BLaER1 (cell line): ENCODE measurements at regions not wholly inside any gene's neighbourhood (a gene's known extent, or its start where the extent isn't known, plus 50 kb on each side); places are given as distances from the start of the nearest gene placed in this dataset.

Experiments used
- H3K27ac ChIP-seq: shearing (Covaris generic); formaldehyde crosslinking; 2 replicates; pipeline ENCODE4 v1.8.1; 2022
- H3K27me3 ChIP-seq: shearing (Covaris generic); formaldehyde crosslinking; 2 replicates; pipeline ENCODE4 v1.8.1; 2022
- H3K36me3 ChIP-seq: shearing (Covaris generic); formaldehyde crosslinking; 2 replicates; pipeline ENCODE4 v1.8.1; 2022
- H3K4me1 ChIP-seq: shearing (Covaris generic); formaldehyde crosslinking; 2 replicates; pipeline ENCODE4 v1.8.1; 2022
- H3K4me2 ChIP-seq: shearing (Covaris generic); formaldehyde crosslinking; 2 replicates; pipeline ENCODE4 v1.8.1; 2022
- H3K4me3 ChIP-seq: shearing (Covaris generic); formaldehyde crosslinking; 2 replicates; pipeline ENCODE4 v1.8.1; 2022
- H3K9ac ChIP-seq: shearing (Covaris generic); formaldehyde crosslinking; 2 replicates; pipeline ENCODE4 v1.8.1; 2022
- H3K9me3 ChIP-seq: shearing (Covaris generic); formaldehyde crosslinking; 2 replicates; pipeline ENCODE4 v1.8.1; 2022
- H4K20me1 ChIP-seq: shearing (Covaris generic); formaldehyde crosslinking; 2 replicates; pipeline ENCODE4 v1.8.1; 2022
- Cebpa-rat ChIP-seq: shearing (Covaris generic); IDR thresholded peaks from 2 replicates; pipeline ENCODE4 v1.8.1; 2022

DNA sequence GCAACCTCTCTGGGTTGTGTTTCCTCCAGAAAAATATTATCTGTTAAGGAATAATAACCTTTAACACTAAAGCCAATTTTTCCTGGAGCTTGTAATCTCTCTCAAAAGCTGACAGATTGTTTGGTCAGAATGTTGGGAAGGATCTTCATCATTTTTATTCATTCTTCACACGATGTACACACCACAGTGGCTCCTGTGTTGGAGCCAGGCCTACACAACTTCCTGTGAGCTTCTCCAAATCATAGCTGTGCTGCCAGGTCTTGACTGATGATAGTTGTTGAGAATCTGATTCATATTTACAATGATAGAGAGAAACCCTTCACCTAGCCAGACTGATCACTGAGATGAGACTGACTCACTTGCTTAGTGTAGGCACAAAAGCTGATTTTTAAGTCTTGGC lies 151.0 kb upstream of the ROBO2 start:
- Histone ChIP-seq H3K4me3 (no peak overlapping the region), H3K36me3 (no peaks in the 10 kb centered on the region)
- TF ChIP-seq Cebpa-rat, result no peak

DNA sequence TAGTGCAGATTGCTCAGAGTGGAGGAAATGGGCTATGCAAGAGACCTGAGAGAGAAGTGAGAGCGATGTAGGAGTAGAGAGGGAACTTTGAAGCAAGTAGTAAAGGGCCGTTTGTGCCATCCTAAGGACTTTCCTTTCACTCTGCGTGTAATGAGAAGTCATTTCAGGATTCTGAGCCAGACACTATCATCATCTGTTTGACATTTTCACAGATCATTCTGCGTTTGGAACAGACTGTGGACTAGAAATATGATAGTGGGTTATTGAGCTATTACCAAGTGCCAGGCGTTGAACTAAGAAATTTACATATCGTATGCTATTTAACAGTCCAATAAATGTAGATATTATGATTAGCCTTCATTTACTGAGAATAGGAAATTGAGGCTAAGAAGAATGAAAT lies 150.0 kb upstream of the ROBO2 start:
- Histone ChIP-seq H3K36me3 (no peaks in the 10 kb centered on the region), H3K9ac (no peak overlapping the region), H4K20me1 (no peaks in the 10 kb centered on the region), H3K27ac (no peak overlapping the region), H3K4me1 (no peaks in the 10 kb centered on the region), H3K9me3 (no peaks in the 10 kb centered on the region), H3K27me3 (no peaks in the 10 kb centered on the region), H3K4me3 (no peak overlapping the region), H3K4me2 (no peak overlapping the region)
- TF ChIP-seq Cebpa-rat, result no peak

More for the DNA sequence above, 151.0 kb upstream of the ROBO2 start:
- no peaks in the 10 kb centered on the region for H3K4me1 ChIP-seq
- H4K20me1 ChIP-seq, result no peaks in the 10 kb centered on the region
- no peaks in the 10 kb centered on the region for H3K9me3 ChIP-seq
- H3K9ac ChIP-seq, result no peak overlapping the region
- H3K4me2 ChIP-seq, result no peak overlapping the region
- H3K27ac ChIP-seq, result no peak overlapping the region
- no peaks in the 10 kb centered on the region for H3K27me3 ChIP-seq

DNA sequence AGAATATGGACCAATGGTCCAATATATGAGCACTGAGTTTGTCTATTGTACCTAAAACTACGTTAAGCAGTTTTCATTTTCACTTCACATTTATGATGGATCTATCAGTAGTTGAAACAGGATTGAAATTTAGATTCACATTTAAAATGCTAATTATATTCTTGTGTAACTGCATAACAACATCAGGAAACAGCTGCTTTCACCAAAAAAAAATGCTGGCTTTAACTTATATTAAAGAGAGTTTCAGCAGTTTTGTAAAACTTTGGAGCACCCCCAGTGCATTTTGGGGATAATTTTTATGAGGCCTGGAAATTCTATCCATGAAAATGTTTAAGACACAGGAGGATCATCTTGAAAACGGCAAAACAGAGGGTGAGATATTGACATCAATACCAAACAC lies 142.8 kb upstream of the ROBO2 start:
- no peak overlapping the region for H3K27ac ChIP-seq
- no peaks in the 10 kb centered on the region for H3K27me3 ChIP-seq
- no peak overlapping the region for H3K9ac ChIP-seq
- no peaks in the 10 kb centered on the region for H3K4me1 ChIP-seq
- H3K4me2 ChIP-seq, result no peak overlapping the region
- no peaks in the 10 kb centered on the region for H3K9me3 ChIP-seq
- H3K36me3 ChIP-seq, result no peaks in the 10 kb centered on the region
- H4K20me1 ChIP-seq, result no peaks in the 10 kb centered on the region
- TF ChIP-seq Cebpa-rat, result no peak
- no peak overlapping the region for H3K4me3 ChIP-seq

DNA sequence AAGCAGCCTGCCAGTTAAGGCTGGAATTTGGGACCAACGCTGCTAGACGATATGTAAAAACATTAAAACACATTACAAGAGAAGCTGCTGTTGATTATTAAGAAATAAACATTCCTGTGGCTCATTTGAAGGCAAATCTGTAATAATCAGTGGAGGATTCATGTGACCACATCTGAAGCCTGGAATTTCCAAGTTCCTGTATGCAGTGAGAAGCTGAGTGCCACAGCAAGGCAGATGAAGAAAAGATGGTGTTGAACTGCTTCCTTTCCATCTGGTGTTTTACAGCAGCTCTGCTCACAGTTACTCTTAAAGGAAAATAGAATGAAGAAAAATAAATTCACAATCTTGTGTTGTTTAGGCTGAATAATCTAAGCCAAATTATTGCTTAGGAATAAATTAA lies 139.3 kb upstream of the ROBO2 start:
- Histone ChIP-seq H3K27ac (no peak overlapping the region), H3K36me3 (no peaks in the 10 kb centered on the region), H4K20me1 (no peaks in the 10 kb centered on the region), H3K4me3 (no peak overlapping the region), H3K9me3 (no peaks in the 10 kb centered on the region), H3K27me3 (no peaks in the 10 kb centered on the region), H3K9ac (no peak overlapping the region), H3K4me2 (no peak overlapping the region), H3K4me1 (no peaks in the 10 kb centered on the region)
- no peak for TF ChIP-seq Cebpa-rat

DNA sequence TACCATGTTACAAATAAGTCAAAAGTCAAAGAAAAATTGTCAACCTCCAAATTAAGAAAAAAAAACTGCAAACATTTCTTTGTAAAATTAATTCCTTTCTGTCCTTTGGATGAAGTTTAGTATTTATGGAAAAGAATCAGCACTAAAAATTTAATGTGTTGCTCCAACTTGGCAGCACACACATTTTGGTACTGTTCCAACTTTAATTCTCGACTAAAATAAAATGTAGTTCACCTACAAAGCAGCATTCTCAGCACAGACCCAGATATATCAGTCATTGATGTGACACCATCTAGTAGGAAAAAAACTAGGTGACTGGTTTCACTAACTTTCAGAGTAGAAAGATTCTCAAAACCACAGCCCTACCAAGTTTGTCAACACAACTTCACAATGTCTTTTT lies 131.7 kb upstream of the ROBO2 start:
- H3K4me1 ChIP-seq, result no peaks in the 10 kb centered on the region
- H3K27ac ChIP-seq, result no peak overlapping the region
- no peaks in the 10 kb centered on the region for H3K36me3 ChIP-seq

DNA sequence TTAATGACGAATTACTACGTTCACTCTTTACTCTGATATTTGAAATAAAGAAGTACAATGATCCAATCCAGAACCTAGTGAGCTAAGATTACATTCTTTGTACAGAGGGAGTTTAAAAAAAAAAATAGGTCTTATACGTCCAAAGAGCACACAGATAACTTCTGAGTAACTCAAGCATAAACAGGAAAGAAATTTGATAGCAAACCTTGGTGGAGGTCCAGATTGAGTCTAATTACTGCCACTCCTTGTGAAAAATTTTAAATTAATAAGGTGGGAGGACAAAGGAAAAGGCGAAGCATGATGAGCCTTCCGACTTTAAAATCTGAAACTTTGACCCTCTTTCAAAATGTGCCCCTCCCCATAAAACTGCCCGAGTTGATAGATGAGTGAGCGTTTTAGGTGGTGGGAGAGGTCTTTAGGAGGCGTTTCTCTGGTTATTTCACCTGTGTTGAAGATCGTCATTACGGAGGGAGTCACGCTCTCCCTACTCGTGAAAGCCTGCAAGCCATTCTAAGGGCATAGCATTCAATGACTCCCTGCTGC lies 127.0 kb upstream of the ROBO2 start:
- no peaks in the 10 kb centered on the region for H4K20me1 ChIP-seq
- no peaks in the 10 kb centered on the region for H3K4me1 ChIP-seq
- no peak overlapping the region for H3K27ac ChIP-seq
- no peaks in the 10 kb centered on the region for H3K9me3 ChIP-seq
- H3K9ac ChIP-seq, result no peak overlapping the region
- H3K27me3 ChIP-seq, result no peaks in the 10 kb centered on the region
- TF ChIP-seq Cebpa-rat, result no peak
- no peak overlapping the region for H3K4me2 ChIP-seq
- no peaks in the 10 kb centered on the region for H3K36me3 ChIP-seq
- H3K4me3 ChIP-seq, result no peak overlapping the region

More for the DNA sequence above, 131.7 kb upstream of the ROBO2 start:
- H3K4me3 ChIP-seq, result no peak overlapping the region
- no peaks in the 10 kb centered on the region for H4K20me1 ChIP-seq
- no peak for TF ChIP-seq Cebpa-rat
- H3K4me2 ChIP-seq, result no peak overlapping the region
- no peaks in the 10 kb centered on the region for H3K27me3 ChIP-seq
- H3K9ac ChIP-seq, result no peak overlapping the region
- H3K9me3 ChIP-seq, result no peaks in the 10 kb centered on the region

DNA sequence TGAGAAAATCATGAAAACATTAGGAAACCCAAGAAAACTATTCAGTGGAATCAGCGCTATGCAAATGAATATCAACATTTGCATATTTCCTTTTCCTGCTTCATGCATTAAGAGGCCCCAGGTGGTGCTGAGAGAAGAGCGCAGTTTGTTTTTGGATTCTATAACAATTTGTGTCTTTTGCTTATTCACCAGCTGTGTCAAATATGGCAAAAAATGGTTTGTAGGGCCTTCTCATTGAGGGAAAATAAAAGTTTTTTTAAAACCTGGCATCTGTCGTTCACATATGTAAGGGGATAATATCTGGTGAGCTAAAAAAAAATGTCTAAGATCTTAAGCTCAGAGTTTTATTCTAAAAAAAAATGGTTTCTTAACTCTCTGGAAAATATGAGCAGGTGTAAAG lies 122.5 kb upstream of the ROBO2 start:
- no peak for TF ChIP-seq Cebpa-rat
- H3K9ac ChIP-seq, result no peak overlapping the region
- no peak overlapping the region for H3K4me2 ChIP-seq
- H3K4me3 ChIP-seq, result no peak overlapping the region
- no peak overlapping the region for H3K27ac ChIP-seq
- H3K4me1 ChIP-seq, result no peaks in the 10 kb centered on the region
- H4K20me1 ChIP-seq, result no peaks in the 10 kb centered on the region
- no peaks in the 10 kb centered on the region for H3K9me3 ChIP-seq
- no peaks in the 10 kb centered on the region for H3K27me3 ChIP-seq
- H3K36me3 ChIP-seq, result no peaks in the 10 kb centered on the region

DNA sequence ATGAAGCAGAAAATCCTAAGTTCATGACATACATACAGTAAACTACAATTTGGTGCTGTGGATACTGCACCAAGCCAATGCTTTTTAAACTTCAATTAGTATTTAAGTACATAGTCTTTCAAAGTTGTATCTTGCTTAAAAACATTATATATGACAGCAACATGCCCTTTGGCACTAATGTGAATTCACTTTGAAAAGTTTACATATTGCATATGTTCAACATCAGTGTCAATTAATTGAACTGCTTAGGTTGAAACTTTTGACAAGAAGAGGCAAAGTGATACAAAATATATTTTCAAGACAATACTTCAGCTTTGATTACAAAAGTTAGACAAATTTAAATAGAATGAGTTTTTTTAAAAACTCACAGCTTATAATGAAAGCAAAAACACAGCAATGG lies 119.4 kb upstream of the ROBO2 start:
- no peaks in the 10 kb centered on the region for H3K36me3 ChIP-seq
- TF ChIP-seq Cebpa-rat, result no peak
- H3K9me3 ChIP-seq, result no peaks in the 10 kb centered on the region
- no peak overlapping the region for H3K9ac ChIP-seq
- no peaks in the 10 kb centered on the region for H4K20me1 ChIP-seq
- no peak overlapping the region for H3K4me2 ChIP-seq
- H3K27me3 ChIP-seq, result no peaks in the 10 kb centered on the region
- no peaks in the 10 kb centered on the region for H3K4me1 ChIP-seq
- H3K27ac ChIP-seq, result no peak overlapping the region
- no peak overlapping the region for H3K4me3 ChIP-seq

DNA sequence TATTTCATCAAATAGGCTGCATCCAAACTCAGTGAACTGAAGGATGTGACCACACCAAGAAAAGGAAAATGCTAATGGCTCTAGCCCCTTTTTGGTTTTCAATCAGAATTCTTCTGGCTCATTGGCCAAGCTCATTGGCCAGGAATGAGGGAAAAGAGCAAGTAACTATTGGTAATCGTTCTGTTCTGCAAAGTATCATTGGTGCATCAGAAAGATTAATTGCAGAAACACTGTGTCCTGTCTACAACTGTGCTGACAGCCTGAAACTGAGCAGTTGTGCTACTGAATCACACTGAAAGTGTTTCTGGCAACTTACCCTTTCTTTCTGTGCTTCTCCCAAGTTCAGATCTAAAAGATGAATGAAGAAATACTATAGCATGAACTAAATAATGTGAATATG lies 116.4 kb upstream of the ROBO2 start:
- Histone ChIP-seq H3K9ac (no peak overlapping the region), H3K27me3 (no peaks in the 10 kb centered on the region), H3K9me3 (no peaks in the 10 kb centered on the region), H4K20me1 (no peaks in the 10 kb centered on the region), H3K27ac (no peak overlapping the region), H3K4me1 (no peaks in the 10 kb centered on the region), H3K4me3 (no peak overlapping the region), H3K36me3 (no peaks in the 10 kb centered on the region), H3K4me2 (no peak overlapping the region)
- TF ChIP-seq Cebpa-rat, result no peak

DNA sequence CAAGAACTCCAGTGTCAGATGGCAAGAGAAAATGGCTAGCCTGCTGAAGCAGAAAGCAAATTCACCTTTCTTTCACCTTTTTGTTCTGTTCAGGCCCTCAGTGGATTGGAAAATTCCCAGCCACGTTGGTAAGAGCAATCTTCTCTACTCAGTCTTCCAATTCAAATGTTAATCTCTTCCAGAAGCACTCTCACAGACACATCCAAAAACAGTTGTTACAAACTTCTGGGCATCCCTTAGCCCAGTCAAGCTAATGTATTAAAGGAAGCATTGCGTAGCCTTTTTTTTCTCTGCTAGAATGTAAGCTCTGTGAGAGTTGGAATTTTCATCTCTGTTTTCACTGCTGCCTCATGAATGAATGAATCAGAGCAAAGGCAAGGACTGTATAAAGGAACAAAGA lies 109.2 kb upstream of the ROBO2 start:
- Histone ChIP-seq H3K9me3 (no peaks in the 10 kb centered on the region), H4K20me1 (no peaks in the 10 kb centered on the region), H3K36me3 (no peaks in the 10 kb centered on the region), H3K27ac (no peak overlapping the region), H3K27me3 (no peaks in the 10 kb centered on the region), H3K9ac (no peak overlapping the region), H3K4me2 (no peak overlapping the region), H3K4me1 (no peaks in the 10 kb centered on the region), H3K4me3 (no peak overlapping the region)
- no peak for TF ChIP-seq Cebpa-rat

DNA sequence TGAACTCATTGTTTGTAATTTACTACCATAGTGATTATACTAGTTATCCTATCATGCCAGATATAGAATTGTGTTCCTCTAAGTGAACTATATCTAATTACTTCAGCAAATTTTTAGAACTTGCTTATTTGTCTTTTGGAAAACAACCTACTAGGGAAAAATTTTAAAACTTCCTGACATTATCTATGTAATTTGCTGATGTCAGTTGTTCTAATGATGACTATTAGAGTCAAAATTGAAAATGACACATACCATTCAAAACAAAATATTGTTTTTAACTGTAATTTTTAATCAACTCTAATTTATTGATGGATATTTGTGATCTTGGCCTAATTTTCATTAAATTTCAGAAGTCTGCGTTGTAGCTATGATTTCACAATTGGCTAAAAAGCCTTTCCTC lies 106.7 kb upstream of the ROBO2 start:
- no peak for TF ChIP-seq Cebpa-rat
- Histone ChIP-seq H3K4me2 (no peak overlapping the region), H4K20me1 (no peaks in the 10 kb centered on the region)

More for the DNA sequence above, 106.7 kb upstream of the ROBO2 start:
- Histone ChIP-seq H3K4me3 (no peak overlapping the region), H3K9me3 (no peaks in the 10 kb centered on the region), H3K27me3 (no peaks in the 10 kb centered on the region), H3K4me1 (no peaks in the 10 kb centered on the region), H3K36me3 (no peaks in the 10 kb centered on the region), H3K9ac (no peak overlapping the region), H3K27ac (no peak overlapping the region)
